GM21576 (cell line): ENCODE measurements at regions not wholly inside any gene's neighbourhood (a gene's known extent, or its start where the extent isn't known, plus 50 kb on each side); places are given as distances from the start of the nearest gene placed in this dataset.
"Not testable (repeated sequence)": the region's sequence is repeated elsewhere in the genome, so short reads cannot be mapped to it uniquely, and the experiment has no call there.

Experiments
- ATAC-seq: cut with Tn5 transposase; IDR thresholded peaks from one replicate; pipeline ENCODE4 v1.9.1; 2021; ENCODE audit warnings: mild to moderate bottlenecking, moderate library complexity; ENCODE audit not compliant: unreplicated experiment

GRCh38 chr4:158122501-158122900 lies 50.3 kb downstream of the GASK1B start:
- ATAC-seq = no peak

- ATAC-seq = no peak
These were observed 51.7 kb downstream of the GASK1B start for GRCh38 chr4:158121161-158121579.

- not testable (repeated sequence) for ATAC-seq
These were observed 52.1 kb downstream of the GASK1B start for GRCh38 chr4:158120645-158121151.

GRCh38 chr4:158112611-158113010 lies 60.2 kb downstream of the GASK1B start:
- no peak for ATAC-seq

GRCh38 chr4:158111241-158111640 lies 61.6 kb downstream of the GASK1B start:
- no peak for ATAC-seq

- no peak for ATAC-seq
These were observed 69.9 kb downstream of the GASK1B start for GRCh38 chr4:158102904-158103303.

- ATAC-seq = no peak
These were observed 73.1 kb downstream of the GASK1B start for GRCh38 chr4:158099686-158100085.

GRCh38 chr4:158098802-158099201 lies 74.0 kb downstream of the GASK1B start:
- ATAC-seq = no peak

GRCh38 chr4:158094413-158095134 lies 78.3 kb downstream of the GASK1B start:
- ATAC-seq = no peak

- no peak for ATAC-seq
These were observed 82.5 kb downstream of the GASK1B start for GRCh38 chr4:158090323-158090722.

GRCh38 chr4:158089897-158090296 lies 82.9 kb downstream of the GASK1B start:
- not testable (repeated sequence) for ATAC-seq

GRCh38 chr4:158080354-158080753 lies 92.5 kb downstream of the GASK1B start:
- ATAC-seq = no peak

GRCh38 chr4:158079661-158080060 lies 93.2 kb downstream of the GASK1B start:
- no peak for ATAC-seq

- no peak for ATAC-seq
These were observed 95.0 kb downstream of the GASK1B start for GRCh38 chr4:158077835-158078234.

- ATAC-seq = no peak
These were observed 98.0 kb downstream of the GASK1B start for GRCh38 chr4:158074851-158075250.

GRCh38 chr4:158071931-158072330 lies 100.9 kb downstream of the GASK1B start:
- ATAC-seq = no peak

GRCh38 chr4:158068068-158068467 lies 104.8 kb downstream of the GASK1B start:
- ATAC-seq = no peak

GRCh38 chr4:158067646-158068045 lies 105.2 kb downstream of the GASK1B start:
- ATAC-seq = no peak

- no peak for ATAC-seq
These were observed 107.2 kb downstream of the GASK1B start for GRCh38 chr4:158065603-158066002.

GRCh38 chr4:158065176-158065575 lies 107.6 kb downstream of the GASK1B start:
- no peak for ATAC-seq

- ATAC-seq = no peak
These were observed 116.1 kb downstream of the GASK1B start for GRCh38 chr4:158056689-158057245.

- no peak for ATAC-seq
These were observed 117.2 kb downstream of the GASK1B start for GRCh38 chr4:158055668-158056067.
